Activated CD8-positive, alpha-beta memory T cell treated with anti-CD3 and anti-CD28 coated beads for 48 hours (primary cell): ENCODE measurements at regions not wholly inside any gene's neighbourhood (a gene's known extent, or its start where the extent isn't known, plus 50 kb on each side); places are given as distances from the start of the nearest gene placed in this dataset.

Experiments
- DNase-seq, 3 experiments: peaks; one replicate each; pipeline ENCODE4 v3.0.0-alpha.2; 2020; ENCODE audit warnings: low read depth in 2 of 3, low spot score in 2 of 3

GRCh38 chr16:88315543-88316105 is 67.1 kb upstream of the ZNF469 start:
- DNase-seq: no peak

GRCh38 chr16:88316151-88316550 is 66.6 kb upstream of the ZNF469 start:
- DNase-seq: no peak

GRCh38 chr16:88316941-88317612 is 65.7 kb upstream of the ZNF469 start:
- no peak for DNase-seq

GRCh38 chr16:88317613-88317965 is 65.2 kb upstream of the ZNF469 start:
- no peak for DNase-seq

- DNase-seq: no peak
Measured at GRCh38 chr16:88318051-88318450, 64.7 kb upstream of the ZNF469 start.

GRCh38 chr16:88318521-88318920 is 64.2 kb upstream of the ZNF469 start:
- DNase-seq: no peak

GRCh38 chr16:88319116-88319965 is 63.4 kb upstream of the ZNF469 start:
- DNase-seq: no peak

GRCh38 chr16:88320947-88321634 is 61.7 kb upstream of the ZNF469 start:
- no peak for DNase-seq

- no peak for DNase-seq
Measured at GRCh38 chr16:88321635-88322499, 60.9 kb upstream of the ZNF469 start.

GRCh38 chr16:88322500-88322970 is 60.2 kb upstream of the ZNF469 start:
- DNase-seq: no peak

GRCh38 chr16:88323041-88323440 is 59.7 kb upstream of the ZNF469 start:
- DNase-seq: no peak

- no peak for DNase-seq
Measured at GRCh38 chr16:88323546-88324330, 59.0 kb upstream of the ZNF469 start.

- no peak for DNase-seq
Measured at GRCh38 chr16:88325087-88325750, 57.5 kb upstream of the ZNF469 start.

GRCh38 chr16:88325976-88326375 is 56.8 kb upstream of the ZNF469 start:
- DNase-seq: no peak

- no peak for DNase-seq
Measured at GRCh38 chr16:88326611-88327485, 55.9 kb upstream of the ZNF469 start.

- no peak for DNase-seq
Measured at GRCh38 chr16:88327561-88328312, 55.0 kb upstream of the ZNF469 start.

- no peak for DNase-seq
Measured at GRCh38 chr16:88328313-88328980, 54.3 kb upstream of the ZNF469 start.
